Body of pancreas (tissue), 4 donors: ENCODE measurements at regions not wholly inside any gene's neighbourhood (a gene's known extent, or its start where the extent isn't known, plus 50 kb on each side); places are given as distances from the start of the nearest gene placed in this dataset.

Experiments
- ATAC-seq: fragments of 150-250 bp; one replicate; pipeline ENCODE4 v1.9.1; 2016
- DNase-seq, 4 donors: peaks; one replicate each; pipeline ENCODE4 v3.0.0-alpha.2; 2019
- H3K27ac ChIP-seq, 4 donors: fragments of 200-600 bp; sonication (generic); 1 replicate in 3 of 4; 2 replicates in 1 of 4; pipeline versions ENCODE4 v1.5.1 to v1.6.1; 2016 to 2019; ENCODE audit warnings: mild to moderate bottlenecking in 1 of 4, mixed read lengths in 1 of 4, moderate library complexity in 1 of 4
- H3K27me3 ChIP-seq, 2 donors: fragments of 200-600 bp; sonication (generic); one replicate each; pipeline ENCODE4 v1.6.0; 2016; ENCODE audit warnings: mild to moderate bottlenecking in 1 of 2
- H3K36me3 ChIP-seq, 2 donors: fragments of 200-600 bp; sonication (generic); replicated peaks in 1 of 2; 2 replicates each; pipeline ENCODE4 v1.5.1; 2016; ENCODE audit warnings: low read depth in 2 of 2; ENCODE audit not compliant: insufficient read depth in 1 of 2
- H3K4me1 ChIP-seq: fragments of 200-600 bp; sonication (generic); one replicate; pipeline ENCODE4 v1.6.0; 2016
- H3K4me3 ChIP-seq, 2 donors: fragments of 200-600 bp; sonication (generic); 1 replicate in 1 of 2; 2 replicates in 1 of 2; pipeline ENCODE4 v1.5.1; 2016 to 2019
- H3K9me3 ChIP-seq, 3 donors: fragments of 200-600 bp; sonication (generic); 1 replicate in 2 of 3; 2 replicates in 1 of 3; pipeline ENCODE4 v1.5.1; 2016
- POLR2A ChIP-seq, 3 donors: fragments of 450-650 bp; IDR thresholded peaks; one replicate each; pipeline ENCODE4 v1.6.1; 2016; ENCODE audit warnings: antibody characterized with exemption in 3 of 3, mild to moderate bottlenecking in 2 of 3
- WGBS, 2 donors: methylation state at CpG; one replicate each; pipeline ENCODE4 v1.1.5; 2017; 5-methylcytosine and 5-hydroxymethylcytosine counted together
- intact Hi-C: fragments of 100-400 bp; cut with DNase I; formaldehyde crosslinking; loops from one replicate; pipeline ENCODE4 v1.15.1; 2023
- TF ChIP-seq, protein P1 (sequence below), 7 experiments: fragments of 450-650 bp in 4 of 7; fragments of 200-600 bp in 3 of 7; sonication (generic) in 3 of 7; IDR thresholded peaks; one replicate each; pipeline ENCODE4 v1.5.1; 2016 to 2019; ENCODE audit warnings: antibody characterized with exemption in 7 of 7

DNA sequence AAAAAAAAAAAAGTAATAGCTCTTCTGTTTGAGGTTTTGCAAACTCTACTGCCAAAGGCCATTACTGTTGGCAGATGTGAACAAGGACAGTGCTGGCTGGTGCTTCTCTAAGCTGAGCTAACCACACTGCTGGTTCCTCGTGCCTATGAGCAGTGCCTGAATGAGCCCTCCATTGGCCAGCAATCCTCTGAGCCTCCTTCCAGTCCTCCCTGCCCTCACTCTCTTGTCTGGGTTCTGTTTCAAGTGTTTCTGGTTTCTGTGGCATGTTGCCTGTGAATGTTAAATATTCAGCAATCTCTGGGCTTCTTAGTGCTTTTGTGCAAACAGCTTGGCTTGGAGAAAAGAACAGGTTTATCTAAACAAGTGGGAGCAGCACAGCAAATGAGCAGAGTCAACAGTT is 161.3 kb upstream of the AUTS2 start:
- Histone ChIP-seq H3K4me3 (no peak overlapping the region), H3K27me3 (no peaks in the 10 kb centered on the region), H3K36me3 (no peaks in the 10 kb centered on the region), H3K4me1 (no peaks in the 10 kb centered on the region), H3K9me3 (no peaks in the 10 kb centered on the region), H3K27ac (no peak overlapping the region)
- ATAC-seq (no peak), DNase-seq (peak in 1 of 4 donors; percentile 16)
- intact Hi-C loops = no loop called here
- TF ChIP-seq, protein P1, sequence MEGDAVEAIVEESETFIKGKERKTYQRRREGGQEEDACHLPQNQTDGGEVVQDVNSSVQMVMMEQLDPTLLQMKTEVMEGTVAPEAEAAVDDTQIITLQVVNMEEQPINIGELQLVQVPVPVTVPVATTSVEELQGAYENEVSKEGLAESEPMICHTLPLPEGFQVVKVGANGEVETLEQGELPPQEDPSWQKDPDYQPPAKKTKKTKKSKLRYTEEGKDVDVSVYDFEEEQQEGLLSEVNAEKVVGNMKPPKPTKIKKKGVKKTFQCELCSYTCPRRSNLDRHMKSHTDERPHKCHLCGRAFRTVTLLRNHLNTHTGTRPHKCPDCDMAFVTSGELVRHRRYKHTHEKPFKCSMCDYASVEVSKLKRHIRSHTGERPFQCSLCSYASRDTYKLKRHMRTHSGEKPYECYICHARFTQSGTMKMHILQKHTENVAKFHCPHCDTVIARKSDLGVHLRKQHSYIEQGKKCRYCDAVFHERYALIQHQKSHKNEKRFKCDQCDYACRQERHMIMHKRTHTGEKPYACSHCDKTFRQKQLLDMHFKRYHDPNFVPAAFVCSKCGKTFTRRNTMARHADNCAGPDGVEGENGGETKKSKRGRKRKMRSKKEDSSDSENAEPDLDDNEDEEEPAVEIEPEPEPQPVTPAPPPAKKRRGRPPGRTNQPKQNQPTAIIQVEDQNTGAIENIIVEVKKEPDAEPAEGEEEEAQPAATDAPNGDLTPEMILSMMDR (IDR thresholded peaks at IDR 0.05) = no peak
- no peak for TF ChIP-seq POLR2A (IDR thresholded peaks at IDR 0.05)
- WGBS, 2 donors = 24 to 33% methylated on average over 1 of the region's 1 CpG

DNA sequence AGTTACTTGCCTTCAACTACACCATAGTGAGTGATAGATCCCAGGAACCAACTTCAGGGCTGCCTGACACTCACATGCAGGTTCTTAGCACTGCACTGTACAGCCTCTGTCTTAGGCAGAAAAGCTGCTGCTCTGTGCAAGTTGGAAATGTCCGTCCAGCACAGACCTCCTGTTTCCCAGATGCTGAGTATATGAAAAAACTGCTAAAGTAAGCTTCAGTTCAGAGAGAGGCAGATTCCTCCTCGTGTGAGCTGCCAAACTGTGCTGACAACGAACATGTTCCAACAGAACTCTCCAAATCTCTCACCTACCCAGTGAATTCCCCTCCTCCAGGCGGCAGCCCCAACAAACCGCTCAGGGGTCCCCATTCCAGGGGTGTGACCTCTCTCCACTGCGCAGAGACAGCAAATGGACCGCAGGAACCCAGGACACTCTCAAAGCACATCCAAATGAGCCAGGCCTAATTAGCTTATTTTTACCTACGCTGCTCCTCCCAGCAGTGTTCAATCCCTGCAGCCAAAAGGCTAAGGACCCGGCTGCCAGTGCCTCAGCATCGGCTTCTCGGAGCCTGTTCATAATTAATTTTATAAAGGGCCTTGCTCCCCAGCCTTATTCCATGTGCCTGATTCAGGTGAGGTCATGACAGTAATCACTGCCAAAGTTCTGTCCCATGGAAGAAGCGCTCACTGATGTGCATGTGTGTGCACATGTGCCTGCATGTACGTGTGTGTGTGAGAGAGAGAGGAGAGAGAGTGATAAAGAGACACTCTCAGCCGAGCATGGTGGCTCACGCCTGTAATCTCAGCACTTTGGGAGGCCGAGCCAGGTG is 159.5 kb upstream of the AUTS2 start:
- H3K27ac ChIP-seq = no peak overlapping the region
- no peak for DNase-seq
- TF ChIP-seq POLR2A (IDR thresholded peaks at IDR 0.05) = no peak
- TF ChIP-seq, protein P1 (IDR thresholded peaks at IDR 0.05) = no peak
- intact Hi-C loops = no loop called here
- WGBS, 2 donors = 66 to 71% methylated on average over 14 to 16 of the region's 16 CpGs
- ATAC-seq = no peak
- no peaks in the 10 kb centered on the region for H3K9me3 ChIP-seq
- no peaks in the 10 kb centered on the region for H3K27me3 ChIP-seq
- H3K4me1 ChIP-seq = no peaks in the 10 kb centered on the region
- no peaks in the 10 kb centered on the region for H3K36me3 ChIP-seq
- H3K4me3 ChIP-seq = no peak overlapping the region

DNA sequence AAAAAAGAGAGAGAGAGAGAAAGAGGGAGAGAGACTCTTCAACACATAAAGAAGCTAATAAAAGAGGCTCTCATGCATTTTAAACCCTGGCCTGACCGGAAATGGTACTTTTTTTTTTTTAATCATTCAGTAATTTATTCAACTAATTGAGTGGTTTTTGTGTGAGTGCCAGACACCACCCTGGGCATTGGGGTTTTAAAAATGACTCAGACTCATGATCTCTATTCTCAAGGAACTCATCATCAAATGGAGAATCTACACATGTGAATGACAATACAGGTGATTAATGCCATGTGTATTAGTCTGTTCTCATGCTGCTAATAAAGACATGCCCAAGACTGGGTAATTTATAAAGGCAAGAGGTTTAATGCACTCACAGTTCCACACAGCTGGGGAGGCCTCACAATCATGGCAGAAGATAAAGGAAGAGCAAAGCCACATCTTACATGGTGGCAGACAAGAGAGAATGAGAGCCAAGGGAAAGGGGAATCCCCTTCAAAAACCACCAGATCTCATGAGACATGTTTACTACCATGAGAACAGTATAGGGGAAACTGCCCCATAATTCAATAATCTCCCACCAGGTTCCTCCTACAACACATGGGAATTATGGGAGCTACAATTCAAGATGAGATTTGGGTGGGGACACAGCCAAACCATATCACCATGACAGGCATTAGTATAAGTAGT is 158.5 kb upstream of the AUTS2 start:
- no peaks in the 10 kb centered on the region for H3K27me3 ChIP-seq
- intact Hi-C loops = no loop called here
- no peak for DNase-seq
- no peak for TF ChIP-seq POLR2A (IDR thresholded peaks at IDR 0.05)
- TF ChIP-seq, protein P1 (IDR thresholded peaks at IDR 0.05) = no peak
- no peak overlapping the region for H3K27ac ChIP-seq
- no peaks in the 10 kb centered on the region for H3K9me3 ChIP-seq
- no peak overlapping the region for H3K4me3 ChIP-seq
- no peak for ATAC-seq
- 57 to 75% methylated on average over 1 of the region's 1 CpG for WGBS, 2 donors
- no peaks in the 10 kb centered on the region for H3K36me3 ChIP-seq
- H3K4me1 ChIP-seq = no peaks in the 10 kb centered on the region

DNA sequence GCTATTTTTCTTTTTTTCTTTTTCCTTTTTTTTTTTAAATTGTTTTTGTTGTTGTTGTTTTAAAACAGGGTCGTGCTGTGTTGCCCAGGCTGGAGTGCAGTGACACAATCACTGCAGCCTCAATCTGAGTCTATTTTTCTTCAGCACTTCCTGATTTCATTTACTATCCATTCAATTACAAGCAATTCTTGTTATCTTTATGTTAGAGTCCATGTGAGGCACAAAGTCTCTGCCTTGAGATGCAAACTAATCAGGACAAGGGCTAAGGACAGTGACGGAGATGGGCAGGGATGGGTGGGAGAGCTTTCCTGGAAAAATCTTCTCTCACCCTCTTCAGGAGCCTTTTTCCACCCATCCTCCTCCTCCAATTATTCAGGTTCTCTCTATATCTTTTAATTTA is 157.3 kb upstream of the AUTS2 start:
- TF ChIP-seq, protein P1 (IDR thresholded peaks at IDR 0.05) = no peak
- no peak for TF ChIP-seq POLR2A (IDR thresholded peaks at IDR 0.05)
- Histone ChIP-seq H3K36me3 (no peaks in the 10 kb centered on the region), H3K9me3 (no peaks in the 10 kb centered on the region), H3K4me3 (no peak overlapping the region), H3K27me3 (no peaks in the 10 kb centered on the region), H3K27ac (no peak overlapping the region), H3K4me1 (no peaks in the 10 kb centered on the region)
- DNase-seq = no peak
- no peak for ATAC-seq
- WGBS, 2 donors = 58 to 61% methylated on average over 2 of the region's 2 CpGs
- intact Hi-C loops = no loop called here
